ENCODE measurements at regions not wholly inside any gene's neighbourhood (a gene's known extent, or its start where the extent isn't known, plus 50 kb on each side); places are given as distances from the start of the nearest gene placed in this dataset.

DNA sequence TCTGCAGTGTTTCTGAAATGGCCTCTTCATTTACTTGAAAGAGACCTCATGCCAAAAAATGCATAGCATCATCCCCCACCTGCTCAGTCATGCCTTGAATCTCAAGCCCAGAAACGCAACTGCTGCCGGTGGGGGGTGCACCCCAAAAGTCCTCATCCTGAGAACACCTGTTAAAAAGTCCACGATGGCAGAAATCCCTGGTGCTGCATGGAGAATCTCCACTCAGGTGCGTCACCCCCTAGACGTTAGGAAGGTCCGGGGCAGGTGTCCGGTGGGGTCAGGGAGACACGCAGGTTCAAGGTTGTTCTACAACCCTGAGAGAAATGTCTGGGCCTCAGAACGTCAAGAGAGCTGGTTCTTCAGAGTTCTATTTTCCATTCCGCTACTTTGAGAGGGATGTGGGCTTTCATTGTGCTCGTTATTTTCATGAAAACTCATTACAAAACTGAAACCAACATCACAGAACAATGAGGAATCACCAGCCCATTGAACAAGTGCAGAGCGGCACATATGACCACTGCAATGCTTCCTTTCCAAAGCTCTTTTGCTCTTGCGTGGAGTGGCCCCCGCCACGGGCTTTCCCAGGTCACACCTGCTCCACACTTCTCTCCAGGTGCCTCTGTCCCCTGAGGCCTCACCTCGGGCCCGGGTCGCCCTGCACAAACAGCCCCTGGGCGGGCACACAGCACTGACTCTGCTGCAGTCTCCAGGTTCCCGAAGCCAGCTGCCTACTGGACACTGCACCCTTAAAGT, 201.9 kb downstream of the TOMM20 start:
- POLR2A ChIA-PET, result interaction anchor here (0.5 to 2.5 kb wide), 8 partner anchors 24 to 422 kb away, joined by 3 to 16 read pairs (median 5); no protein-coding TSS in a partner anchor
- Histone ChIP-seq H3K27me3 (ENCODE audit: control insufficient read depth, insufficient read depth, low read length) (no peaks in the 10 kb centered on the region), H3K27ac (ENCODE audit: low read depth, low read length) (no peak overlapping the region), H3K9me3 (ENCODE audit: control insufficient read depth, insufficient read depth, low read length) (peaks cover 2% of the 10 kb centered on the region; the same call in 1 of the 2 replicates), H3K4me3 (ENCODE audit: low read depth, low read length) (no peak overlapping the region)
- DNase-seq (ENCODE audit: low read depth, low spot score), result no peak
- TF ChIP-seq, protein P1, sequence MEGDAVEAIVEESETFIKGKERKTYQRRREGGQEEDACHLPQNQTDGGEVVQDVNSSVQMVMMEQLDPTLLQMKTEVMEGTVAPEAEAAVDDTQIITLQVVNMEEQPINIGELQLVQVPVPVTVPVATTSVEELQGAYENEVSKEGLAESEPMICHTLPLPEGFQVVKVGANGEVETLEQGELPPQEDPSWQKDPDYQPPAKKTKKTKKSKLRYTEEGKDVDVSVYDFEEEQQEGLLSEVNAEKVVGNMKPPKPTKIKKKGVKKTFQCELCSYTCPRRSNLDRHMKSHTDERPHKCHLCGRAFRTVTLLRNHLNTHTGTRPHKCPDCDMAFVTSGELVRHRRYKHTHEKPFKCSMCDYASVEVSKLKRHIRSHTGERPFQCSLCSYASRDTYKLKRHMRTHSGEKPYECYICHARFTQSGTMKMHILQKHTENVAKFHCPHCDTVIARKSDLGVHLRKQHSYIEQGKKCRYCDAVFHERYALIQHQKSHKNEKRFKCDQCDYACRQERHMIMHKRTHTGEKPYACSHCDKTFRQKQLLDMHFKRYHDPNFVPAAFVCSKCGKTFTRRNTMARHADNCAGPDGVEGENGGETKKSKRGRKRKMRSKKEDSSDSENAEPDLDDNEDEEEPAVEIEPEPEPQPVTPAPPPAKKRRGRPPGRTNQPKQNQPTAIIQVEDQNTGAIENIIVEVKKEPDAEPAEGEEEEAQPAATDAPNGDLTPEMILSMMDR (IDR thresholded peaks at IDR 0.05; ENCODE audit: low read depth, low read length), result no peak
- CTCF ChIA-PET, result interaction anchor here (0.6 to 1.8 kb wide), 3 partner anchors 157 to 205 kb away, joined by 3 to 7 read pairs (median 6); no protein-coding TSS in a partner anchor

DNA sequence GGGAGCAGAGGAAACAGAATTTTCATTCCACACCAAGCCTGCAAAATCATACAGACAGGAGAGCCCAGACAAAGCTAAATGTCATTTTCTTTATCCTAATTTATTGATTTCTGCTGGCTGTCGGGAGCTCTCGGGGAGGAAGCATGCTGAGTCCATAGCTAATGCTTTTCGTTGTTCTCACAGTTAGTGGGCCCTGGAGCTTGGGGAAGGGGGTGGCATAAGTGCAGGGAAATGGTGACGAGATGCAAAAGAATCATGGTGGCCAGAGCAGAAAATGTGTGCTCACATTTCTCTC, 202.4 kb downstream of the TOMM20 start:
- DNase-seq (ENCODE audit: low read depth, low spot score), result no peak
- Histone ChIP-seq H3K9me3 (ENCODE audit: control insufficient read depth, insufficient read depth, low read length) (peaks cover 2% of the 10 kb centered on the region; the same call in 1 of the 2 replicates), H3K4me3 (ENCODE audit: low read depth, low read length) (no peak overlapping the region), H3K27me3 (ENCODE audit: control insufficient read depth, insufficient read depth, low read length) (no peaks in the 10 kb centered on the region), H3K27ac (ENCODE audit: low read depth, low read length) (peak overlapping the region; percentile 75)
- TF ChIP-seq, protein P1 (IDR thresholded peaks at IDR 0.05; ENCODE audit: low read depth, low read length), result no peak
- POLR2A ChIA-PET, result interaction anchor here (0.5 to 2.5 kb wide), 13 partner anchors 24 to 421 kb away, joined by 3 to 16 read pairs (median 4); no protein-coding TSS in a partner anchor
- CTCF ChIA-PET, result interaction anchor here (0.6 to 1.8 kb wide), 4 partner anchors 158 to 204 kb away, joined by 3 to 7 read pairs (median 4); no protein-coding TSS in a partner anchor

DNA sequence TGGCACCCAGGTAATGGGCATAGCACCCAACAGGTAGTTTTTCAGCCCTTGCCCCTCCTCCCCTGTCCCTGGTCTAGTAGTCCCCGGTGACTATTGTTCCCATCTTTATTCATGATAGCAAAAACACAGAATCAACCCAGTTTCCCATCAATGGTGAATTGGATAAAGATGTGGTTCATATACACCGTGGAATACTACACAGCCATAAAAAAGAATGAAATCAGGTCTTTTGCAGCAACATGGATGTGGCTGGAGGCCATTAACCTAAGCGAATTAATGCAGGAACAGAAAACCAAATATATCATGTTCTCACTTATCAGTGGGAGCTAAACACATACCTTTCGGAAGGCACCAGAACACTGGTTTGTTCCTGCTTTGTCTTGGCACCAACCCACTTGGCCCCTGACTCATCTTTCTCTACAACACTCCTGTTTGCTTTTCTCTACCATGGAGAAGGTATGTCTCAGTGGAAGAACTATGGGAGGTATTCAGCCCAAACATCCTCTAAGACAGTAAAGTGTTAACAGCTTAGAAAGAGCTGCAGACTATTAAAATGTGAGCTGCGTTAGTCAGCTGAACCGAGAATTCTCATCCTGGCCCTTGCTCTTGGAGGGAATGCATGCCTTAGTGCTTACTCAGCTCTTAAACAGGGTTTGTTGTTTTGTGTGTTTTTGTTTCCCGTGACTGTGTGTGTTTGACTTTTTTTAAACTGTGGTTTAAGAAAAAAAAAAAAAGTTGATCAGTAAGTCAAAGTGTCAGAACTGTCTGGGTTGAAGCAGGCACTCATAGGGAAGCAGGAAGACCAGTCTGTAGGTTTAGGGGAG, 203.0 kb downstream of the TOMM20 start:
- POLR2A ChIA-PET, result interaction anchor here (0.7 to 2.5 kb wide), 12 partner anchors 29 to 421 kb away, joined by 3 to 16 read pairs (median 4); no protein-coding TSS in a partner anchor
- Histone ChIP-seq H3K27me3 (ENCODE audit: control insufficient read depth, insufficient read depth, low read length) (no peaks in the 10 kb centered on the region), H3K9me3 (ENCODE audit: control insufficient read depth, insufficient read depth, low read length) (peaks cover 2% of the 10 kb centered on the region; the same call in 1 of the 2 replicates), H3K4me3 (ENCODE audit: low read depth, low read length) (no peak overlapping the region), H3K27ac (ENCODE audit: low read depth, low read length) (peak overlapping the region; percentile 94)
- TF ChIP-seq, protein P1 (IDR thresholded peaks at IDR 0.05; ENCODE audit: low read depth, low read length), result no peak
- DNase-seq (ENCODE audit: low read depth, low spot score), result peak; percentile 97
- CTCF ChIA-PET, result interaction anchor here (0.9 to 1.8 kb wide), 3 partner anchors 158 to 204 kb away, joined by 3 to 7 read pairs (median 3); no protein-coding TSS in a partner anchor

DNA sequence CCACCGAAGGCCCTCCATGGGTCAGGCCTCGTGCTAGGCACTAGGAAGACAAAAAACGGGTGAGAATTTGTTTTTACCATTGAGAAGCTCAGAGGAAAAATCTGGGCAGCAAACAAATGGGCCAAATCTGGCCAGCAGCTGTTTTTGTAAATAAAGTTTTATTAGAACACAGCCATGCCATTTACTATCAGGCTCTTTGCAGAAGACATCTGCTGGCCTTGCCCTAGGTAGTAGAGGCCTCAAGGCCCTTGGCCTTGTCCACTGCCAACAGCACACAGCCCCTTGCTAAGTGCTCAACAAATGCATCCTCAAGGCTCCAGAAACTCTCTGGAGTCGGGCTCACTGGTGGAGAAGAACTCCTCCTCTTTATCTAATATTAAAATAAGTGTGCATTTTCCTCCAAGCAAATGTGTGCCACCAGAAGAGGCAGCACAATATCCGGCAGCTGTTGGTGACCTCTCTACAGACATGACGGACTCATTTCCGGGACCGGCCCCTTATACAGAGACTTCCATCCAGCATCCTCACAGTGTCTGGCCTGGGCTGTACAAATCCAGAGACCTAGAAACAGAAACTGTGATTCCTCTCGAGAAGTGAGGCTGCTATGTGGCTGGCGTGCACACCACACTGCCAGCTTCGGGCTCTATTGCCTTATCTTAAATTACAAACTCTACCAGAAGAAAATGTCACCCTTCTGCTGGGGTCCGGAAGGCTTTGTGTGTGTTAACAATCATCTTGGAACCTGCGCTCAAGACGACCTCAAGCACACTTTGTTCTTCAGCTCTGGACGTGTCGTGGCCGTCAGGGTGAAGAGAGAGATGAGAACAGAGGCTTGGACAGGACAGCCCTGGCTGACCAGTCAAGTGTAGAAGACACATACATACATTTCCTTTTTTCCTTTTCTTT, 203.9 kb downstream of the TOMM20 start:
- Histone ChIP-seq H3K27me3 (ENCODE audit: control insufficient read depth, insufficient read depth, low read length) (no peaks in the 10 kb centered on the region), H3K9me3 (ENCODE audit: control insufficient read depth, insufficient read depth, low read length) (peaks cover 7% of the 10 kb centered on the region), H3K27ac (ENCODE audit: low read depth, low read length) (peak overlapping the region; percentile 94), H3K4me3 (ENCODE audit: low read depth, low read length) (no peak overlapping the region)
- TF ChIP-seq, protein P1 (IDR thresholded peaks at IDR 0.05; ENCODE audit: low read depth, low read length), result no peak
- no peak for DNase-seq (ENCODE audit: low read depth, low spot score)
- POLR2A ChIA-PET, result interaction anchor here (1.0 to 2.5 kb wide), 6 partner anchors 39 to 197 kb away, joined by 3 to 16 read pairs (median 4); no protein-coding TSS in a partner anchor
- CTCF ChIA-PET, result interaction anchor here (1.8 kb wide), 1 partner anchor 159 kb away, joined by 7 read pairs; no protein-coding TSS in a partner anchor

Measured in AG04450 (cell line).